Inferior parietal cortex (tissue), 1 donor: ENCODE measurements at regions not wholly inside any gene's neighbourhood (a gene's known extent, or its start where the extent isn't known, plus 50 kb on each side); places are given as distances from the start of the nearest gene placed in this dataset.
"Not testable (repeated sequence)": the region's sequence is repeated elsewhere in the genome, so short reads cannot be mapped to it uniquely, and the experiment has no call there.

Source experiments
- DNase-seq: peaks from one replicate; pipeline ENCODE4 v3.0.0-alpha.2; 2016; ENCODE audit errors: extremely low spot score

- DNase-seq, result no peak
Observed at GRCh38 chr2:107700073-107700472, 126.6 kb upstream of the RGPD4 start.

DNA sequence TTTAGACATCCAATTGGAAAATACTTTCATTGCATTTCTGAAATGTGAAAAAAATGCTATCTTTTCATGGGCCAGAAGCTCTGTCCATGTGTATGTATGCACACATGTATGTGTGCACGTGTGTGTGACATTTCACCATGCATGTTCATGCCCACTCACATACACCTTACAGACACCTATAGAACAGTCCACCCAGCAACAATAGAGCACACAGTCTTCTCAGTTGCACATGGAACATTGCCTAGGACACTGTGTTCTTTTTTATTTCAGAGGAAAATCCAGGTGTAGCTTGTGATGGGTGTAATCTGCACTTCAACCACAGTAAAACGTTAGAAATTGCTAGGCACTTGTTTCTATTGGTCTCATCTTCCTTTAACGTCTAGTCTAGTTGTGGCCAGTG lies 114.8 kb upstream of the RGPD4 start:
- DNase-seq, result no peak

DNA sequence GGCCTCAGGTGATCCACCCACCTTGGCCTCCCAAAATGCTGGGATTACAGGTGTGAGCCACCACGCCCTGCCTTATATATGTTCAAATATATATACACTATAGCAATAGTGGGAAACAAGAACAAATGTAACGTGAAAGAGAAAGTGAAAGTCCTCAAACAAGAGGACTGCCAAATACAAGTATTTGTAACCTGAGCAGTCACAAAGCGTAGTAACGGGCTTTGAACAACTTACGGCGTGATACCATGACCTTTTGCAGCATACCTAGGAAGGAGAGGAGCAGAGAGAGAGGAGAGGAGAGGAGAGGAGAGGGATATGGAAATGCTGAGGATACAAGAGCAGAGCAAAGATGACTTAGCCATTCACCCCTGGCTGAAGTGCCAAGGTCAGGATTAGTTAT lies 113.8 kb upstream of the RGPD4 start:
- DNase-seq, result no peak

DNA sequence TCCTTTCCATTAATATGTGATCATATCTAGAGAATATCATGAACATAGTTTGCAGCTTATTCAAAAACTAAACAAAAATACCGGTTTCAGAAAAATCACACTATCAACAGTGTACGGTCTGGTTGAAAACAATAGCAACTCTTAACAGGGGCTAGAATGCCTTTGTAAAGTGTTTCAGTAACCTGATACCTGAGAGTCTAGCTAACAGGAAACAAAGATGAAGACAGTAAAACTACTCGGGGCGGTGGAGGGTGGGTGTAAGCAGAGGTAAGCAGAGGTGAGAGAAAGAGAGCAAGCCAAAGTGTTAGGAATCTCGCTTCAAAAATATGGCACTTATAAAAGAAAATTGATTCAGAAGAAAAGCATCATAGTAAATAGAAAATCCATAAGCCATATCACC lies 109.0 kb upstream of the RGPD4 start:
- no peak for DNase-seq

DNA sequence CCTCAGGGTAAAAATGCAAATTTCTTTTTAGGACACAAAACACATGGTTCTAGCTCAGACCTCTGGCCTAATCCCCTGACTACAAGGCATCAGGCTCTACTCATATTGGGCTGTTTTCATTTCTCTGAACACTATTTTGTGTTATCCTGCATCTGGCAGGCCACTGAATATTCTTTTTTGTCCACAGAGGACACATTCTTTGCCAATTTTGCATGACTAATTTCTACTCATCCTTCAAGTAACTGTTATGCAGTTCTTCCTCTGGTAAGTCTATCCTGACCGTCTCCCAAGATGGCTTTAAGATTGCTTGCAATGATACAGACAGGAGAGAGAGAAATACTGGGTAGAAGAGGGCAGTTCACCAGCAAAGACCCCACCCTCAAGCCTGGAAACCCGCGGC lies 107.6 kb upstream of the RGPD4 start:
- no peak for DNase-seq

DNA sequence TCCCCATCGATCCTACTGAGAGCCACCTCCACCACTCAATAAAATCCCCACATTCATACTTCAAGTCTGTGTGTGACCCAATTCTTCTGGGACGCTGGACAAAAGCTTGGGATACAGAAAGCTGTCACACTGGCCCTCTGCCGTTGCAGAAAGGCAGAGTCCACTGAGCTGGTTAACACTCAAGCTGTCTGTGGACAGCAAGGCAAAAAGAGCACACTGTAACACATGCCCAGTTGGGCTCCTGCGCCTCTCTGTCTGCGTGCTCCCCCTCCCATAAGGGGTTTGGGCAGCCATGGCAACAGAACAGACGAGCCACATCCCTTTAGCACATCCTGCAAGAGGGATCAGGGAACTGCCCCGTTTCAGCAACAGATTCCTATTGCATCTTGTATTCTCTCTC lies 106.9 kb upstream of the RGPD4 start:
- no peak for DNase-seq

DNA sequence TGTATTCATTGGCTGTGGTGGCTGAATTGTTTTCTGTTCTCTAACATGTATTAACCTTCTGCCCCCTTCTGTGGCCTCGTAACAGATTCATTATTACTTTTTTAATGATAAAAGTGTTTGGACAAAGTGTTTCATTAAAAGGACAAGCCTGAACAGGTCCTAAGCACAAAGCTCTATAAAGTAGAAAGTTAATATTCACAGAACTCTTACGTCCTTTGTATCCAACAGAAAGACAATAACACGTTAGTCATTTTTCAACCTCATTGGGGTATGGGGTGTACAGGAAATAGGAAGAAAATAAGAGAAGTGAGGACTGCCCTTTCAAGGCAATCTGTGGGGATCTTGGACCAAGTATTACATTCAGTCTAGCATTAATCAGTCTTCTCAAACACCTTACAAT lies 105.5 kb upstream of the RGPD4 start:
- no peak for DNase-seq

DNA sequence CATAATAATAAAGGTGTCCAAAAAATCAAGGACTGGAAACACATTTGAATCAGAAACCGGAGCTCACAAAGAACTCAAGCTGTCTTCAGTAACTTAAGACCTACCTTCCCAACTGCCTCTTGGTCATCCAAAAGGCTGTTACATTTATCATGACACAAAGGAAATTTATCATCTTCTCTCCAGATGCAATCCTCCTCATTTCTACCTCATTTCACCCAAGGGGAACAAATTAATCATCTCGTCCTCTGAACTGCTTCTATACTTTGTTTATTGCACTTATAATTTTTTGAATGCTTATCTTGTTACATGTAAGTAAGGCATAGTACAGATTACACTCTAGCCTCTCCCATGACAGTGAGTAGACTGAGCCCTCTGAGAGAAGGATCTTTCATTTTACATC lies 105.1 kb upstream of the RGPD4 start:
- DNase-seq, result no peak

DNA sequence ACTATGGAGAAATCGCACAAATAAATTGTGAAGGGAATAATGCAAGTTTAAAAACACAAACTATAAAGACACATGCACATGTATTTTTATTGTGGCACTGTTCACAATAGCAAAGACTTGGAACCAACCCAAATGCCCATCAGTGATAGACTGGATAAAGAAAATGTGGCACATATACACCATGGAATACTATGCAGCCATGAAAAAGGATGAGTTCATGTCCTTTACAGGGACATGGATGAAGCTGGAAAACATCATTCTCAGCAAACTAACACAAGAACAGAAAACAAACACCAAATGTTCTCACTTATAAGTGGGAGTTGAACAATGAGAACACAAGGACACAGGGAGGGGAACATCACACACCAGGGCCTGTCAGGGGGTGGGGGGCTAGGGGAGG lies 100.9 kb upstream of the RGPD4 start:
- DNase-seq, result not testable (repeated sequence)

GRCh38 chr2:107727318-107727717 lies 99.4 kb upstream of the RGPD4 start:
- no peak for DNase-seq

- DNase-seq, result no peak
Observed at GRCh38 chr2:107728586-107728985, 98.1 kb upstream of the RGPD4 start.

DNA sequence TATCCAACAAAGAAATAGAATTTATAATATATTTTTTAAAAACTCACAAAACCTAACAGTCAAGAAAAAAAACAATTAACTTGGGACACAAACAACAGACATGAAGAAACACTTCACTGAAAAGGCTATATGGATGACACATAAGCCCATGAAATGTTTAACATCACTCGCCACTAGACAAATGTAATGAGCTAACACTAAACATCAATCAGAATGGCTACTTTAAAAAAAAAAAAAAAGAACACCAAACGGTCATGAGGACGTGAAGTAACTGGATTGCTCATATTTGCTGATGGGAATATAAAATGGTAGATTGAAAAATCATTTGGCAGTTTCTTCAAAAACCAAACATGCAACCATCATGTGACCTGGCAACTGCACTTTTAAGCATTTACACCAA lies 97.3 kb upstream of the RGPD4 start:
- no peak for DNase-seq

DNA sequence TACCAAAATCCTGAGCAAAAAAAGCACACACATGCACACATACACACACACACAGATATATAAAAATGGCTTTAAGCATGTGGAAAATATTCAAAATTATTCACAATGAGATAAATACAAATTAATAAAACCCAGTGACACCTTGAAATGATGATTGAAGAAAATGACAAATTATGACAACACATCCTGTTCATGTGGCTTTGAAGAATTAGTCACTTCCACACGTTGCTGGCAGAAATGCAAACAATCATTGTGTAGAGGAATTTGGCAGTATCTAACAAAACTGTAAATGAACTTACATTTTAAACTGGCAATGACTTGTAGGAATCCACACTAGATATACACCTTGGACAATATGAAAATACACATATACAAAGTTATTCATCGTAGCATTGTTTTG lies 95.8 kb upstream of the RGPD4 start:
- no peak for DNase-seq

GRCh38 chr2:107731435-107731834 lies 95.3 kb upstream of the RGPD4 start:
- no peak for DNase-seq

- DNase-seq, result no peak
Observed at GRCh38 chr2:107735201-107735600, 91.5 kb upstream of the RGPD4 start.

GRCh38 chr2:107737756-107738155 lies 88.9 kb upstream of the RGPD4 start:
- no peak for DNase-seq

- DNase-seq, result no peak
Observed at GRCh38 chr2:107738266-107738665, 88.4 kb upstream of the RGPD4 start.

DNA sequence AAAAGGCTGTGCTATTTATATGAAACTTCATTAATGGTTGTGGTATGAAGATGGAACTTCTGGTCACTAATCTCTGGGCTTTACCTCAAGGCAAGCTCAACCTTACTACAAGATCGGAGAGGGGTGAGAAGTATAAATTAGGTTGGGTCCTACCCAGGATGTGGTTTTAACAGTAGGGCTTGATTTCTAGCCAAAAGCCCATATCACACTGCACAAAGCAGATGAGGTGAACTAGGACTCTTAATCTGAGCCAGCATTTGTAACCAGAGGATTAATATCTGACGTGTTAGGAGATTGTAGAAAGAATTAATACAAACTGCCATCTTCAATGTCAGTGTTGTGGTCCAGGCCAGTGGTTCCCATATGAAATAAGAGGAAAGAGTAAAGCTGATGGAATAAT lies 86.4 kb upstream of the RGPD4 start:
- no peak for DNase-seq

DNA sequence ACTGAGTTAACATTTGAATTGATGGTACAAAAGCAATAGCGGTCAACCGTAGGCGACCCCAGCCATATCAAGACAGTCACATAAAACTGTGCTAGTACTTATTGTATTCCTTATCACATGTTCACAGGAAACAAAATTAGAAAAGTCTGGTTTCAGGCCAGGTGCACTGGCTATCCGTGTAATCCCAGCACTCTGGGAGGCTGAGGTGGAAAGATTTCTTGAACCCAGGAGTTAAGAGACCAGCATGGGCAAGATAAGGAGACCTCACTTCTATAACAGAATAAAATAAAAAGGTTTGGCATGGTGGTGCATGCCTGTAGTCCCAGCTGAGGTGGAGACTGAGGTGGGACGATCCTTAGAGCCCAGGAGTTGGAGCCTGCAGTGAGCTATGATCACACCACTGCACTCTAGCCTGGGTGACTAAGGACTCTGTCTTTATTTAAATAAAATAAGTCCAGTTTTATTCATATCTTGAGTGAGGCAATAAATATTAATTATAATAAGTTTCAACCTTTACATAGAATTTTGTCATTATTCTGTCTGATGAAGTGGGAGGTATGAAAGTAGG lies 84.1 kb upstream of the RGPD4 start:
- DNase-seq, result no peak

DNA sequence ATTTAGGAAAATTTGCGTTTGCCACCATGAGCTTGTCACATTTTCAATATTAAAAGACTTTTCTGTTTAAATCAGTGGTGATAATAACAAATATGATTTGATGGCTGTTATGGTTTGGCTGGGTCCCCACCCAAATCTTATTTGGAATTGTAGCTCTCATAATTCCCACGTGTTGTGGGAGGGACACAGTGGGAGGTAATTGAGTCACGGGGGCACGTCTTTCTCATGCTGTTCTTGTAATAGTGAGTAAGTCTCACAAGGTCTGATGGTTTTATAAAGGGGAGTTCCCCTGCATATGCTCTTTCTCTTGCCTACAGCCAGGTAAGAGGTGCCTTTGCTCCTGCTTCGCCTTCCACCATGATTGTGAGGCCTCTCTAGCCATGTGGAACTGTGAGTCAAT lies 83.4 kb upstream of the RGPD4 start:
- no peak for DNase-seq

- no peak for DNase-seq
Observed at GRCh38 chr2:107745100-107745499, 81.6 kb upstream of the RGPD4 start.

DNA sequence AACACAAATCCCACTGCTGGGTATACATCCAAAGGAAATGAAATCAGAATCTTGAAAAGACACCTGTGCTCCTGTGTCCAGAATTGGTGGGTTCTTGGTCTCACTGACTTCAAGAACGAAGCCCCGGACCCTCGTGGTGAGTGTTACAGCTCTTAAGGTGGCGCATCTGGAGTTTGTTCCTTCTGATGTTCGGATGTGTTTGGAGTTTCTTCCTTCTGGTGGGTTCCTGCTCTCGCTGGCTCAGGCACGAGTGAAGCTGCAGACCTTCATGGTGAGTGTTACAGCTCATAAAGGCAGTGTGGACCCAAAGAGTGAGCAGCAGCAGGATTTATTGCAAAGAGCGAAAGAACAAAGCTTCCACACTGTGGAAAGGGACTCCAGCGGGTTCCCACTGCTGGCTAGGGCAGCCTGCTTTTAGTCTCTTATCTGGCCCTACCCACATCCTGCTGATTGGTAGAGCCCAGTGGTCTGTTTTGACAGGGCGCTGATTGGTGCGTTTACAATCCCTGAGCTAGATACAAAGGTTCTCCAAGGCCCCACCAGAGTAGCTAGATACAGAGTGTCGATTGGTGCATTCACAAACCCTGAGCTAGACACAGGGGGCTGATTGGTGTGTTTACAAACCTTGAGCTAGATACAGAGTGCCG lies 80.0 kb upstream of the RGPD4 start:
- DNase-seq, result not testable (repeated sequence)

DNA sequence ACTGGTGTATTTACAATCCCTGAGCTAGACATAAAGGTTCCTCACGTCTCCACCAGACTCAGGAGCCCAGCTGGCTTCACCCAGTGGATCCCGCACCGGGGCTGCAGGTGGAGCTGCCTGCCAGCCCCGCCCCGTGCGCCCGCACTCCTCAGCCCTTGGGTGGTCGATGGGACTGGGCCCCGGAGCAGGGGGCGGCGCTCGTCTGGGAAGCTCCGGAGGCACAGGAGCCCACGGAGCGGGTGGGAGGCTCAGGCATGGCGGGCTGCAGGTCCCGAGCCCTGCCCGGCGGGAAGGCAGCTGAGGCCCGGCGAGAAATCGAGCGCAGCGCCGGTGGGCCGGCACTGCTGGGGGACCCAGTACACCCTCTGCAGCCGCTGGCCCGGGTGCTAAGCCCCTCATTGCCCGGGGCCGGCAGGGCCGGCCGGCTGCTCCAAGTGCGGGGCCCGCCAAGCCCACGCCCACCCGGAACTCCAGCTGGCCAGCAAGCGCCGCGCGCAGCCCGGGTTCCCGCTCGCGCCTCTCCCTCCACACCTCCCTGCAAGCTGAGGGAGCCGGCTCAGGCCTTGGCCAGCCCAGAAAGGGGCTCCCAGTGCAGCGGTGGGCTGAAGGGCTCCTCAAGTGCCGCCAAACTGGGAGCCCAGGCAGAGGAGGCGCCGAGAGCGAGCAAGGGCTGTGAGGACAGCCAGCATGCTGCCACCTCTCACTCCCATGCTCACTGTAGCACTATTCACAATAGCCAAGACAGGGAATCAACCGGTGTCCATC lies 79.3 kb upstream of the RGPD4 start:
- not testable (repeated sequence) for DNase-seq
